Activated CD8-positive, alpha-beta T cell treated with anti-CD3 and anti-CD28 coated beads for 36 hours (primary cell): ENCODE measurements at regions not wholly inside any gene's neighbourhood (a gene's known extent, or its start where the extent isn't known, plus 50 kb on each side); places are given as distances from the start of the nearest gene placed in this dataset.

Source experiments
- ATAC-seq: fragments of 200-7000 bp; cut with Tn5 transposase; one replicate; pipeline ENCODE4 v1.10.0; 2021; ENCODE audit warnings: mild to moderate bottlenecking, moderate library complexity
- CTCF ChIA-PET: fragments of 350-600 bp; sonication (Branson Sonifier 250); formaldehyde crosslinking; loops from one replicate; lab custom pipeline; 2021; ENCODE audit warnings: antibody characterized with exemption; lab: Charles Lee
- POLR2A ChIA-PET: fragments of 350-600 bp; sonication (Branson Sonifier 250); formaldehyde crosslinking; loops from one replicate; lab custom pipeline; 2021; ENCODE audit warnings: antibody characterized with exemption; lab: Charles Lee
- DNase-seq: peaks from one replicate; pipeline ENCODE4 v3.0.0-alpha.2; 2020
- H3K27ac Mint-ChIP-seq: one replicate; pipeline ENCODE4 v1.8.0; 2021; ENCODE audit warnings: mild to moderate bottlenecking, mixed read lengths
- H3K27me3 Mint-ChIP-seq: one replicate; pipeline ENCODE4 v1.8.0; 2021; ENCODE audit warnings: mixed read lengths
- H3K36me3 Mint-ChIP-seq: one replicate; pipeline ENCODE4 v1.8.0; 2021; ENCODE audit warnings: low read depth, mixed read lengths
- H3K4me1 Mint-ChIP-seq: one replicate; pipeline ENCODE4 v1.8.0; 2021; ENCODE audit warnings: low read depth, mixed read lengths
- H3K4me3 Mint-ChIP-seq: one replicate; pipeline ENCODE4 v1.8.0; 2021; ENCODE audit warnings: mild to moderate bottlenecking, moderate library complexity, mixed read lengths
- H3K9me3 Mint-ChIP-seq: one replicate; pipeline ENCODE4 v1.8.0; 2021; ENCODE audit warnings: mixed read lengths
- CTCF ChIP-seq: fragments of 200-600 bp; IDR thresholded peaks from one replicate; pipeline ENCODE4 v1.8.0; 2022; ENCODE audit warnings: antibody characterized with exemption, mild to moderate bottlenecking
- intact Hi-C: fragments of 100-400 bp; cut with micrococcal nuclease; formaldehyde crosslinking; loops from one replicate; pipeline ENCODE4 v1.10.0; 2022

- H3K9me3 Mint-ChIP-seq = no peaks in the 10 kb centered on the region
- ATAC-seq (no peak), DNase-seq (peak; percentile 5)
- intact Hi-C loops = no loop called here
- ChIA-PET POLR2A (no interaction called here), CTCF (interaction anchor here (1.0 to 1.9 kb wide), 5 partner anchors 18 to 404 kb away, joined by 3 to 5 read pairs (median 3); no protein-coding TSS in a partner anchor)
- no peaks in the 10 kb centered on the region for H3K4me1 Mint-ChIP-seq
- H3K4me3 Mint-ChIP-seq = no peak overlapping the region
- TF ChIP-seq CTCF = peak; percentile 61
- H3K36me3 Mint-ChIP-seq = no peaks in the 10 kb centered on the region
- H3K27ac Mint-ChIP-seq = no peak overlapping the region
- peaks cover 5% of the 10 kb centered on the region for H3K27me3 Mint-ChIP-seq
Measured at GRCh38 chr16:19980632-19981265, 92.9 kb downstream of the GPR139 start.

- Mint-ChIP-seq H3K36me3 (no peaks in the 10 kb centered on the region), H3K9me3 (no peaks in the 10 kb centered on the region), H3K27ac (no peak overlapping the region), H3K4me1 (no peaks in the 10 kb centered on the region), H3K27me3 (peaks cover 5% of the 10 kb centered on the region), H3K4me3 (no peak overlapping the region)
- intact Hi-C loops = no loop called here
- CTCF ChIA-PET = interaction anchor here (0.7 to 1.9 kb wide), 3 partner anchors 72 to 321 kb away, joined by 3 to 5 read pairs (median 3); no protein-coding TSS in a partner anchor
- POLR2A ChIA-PET = no interaction called here
- no peak for ATAC-seq
- no peak for DNase-seq
- no peak for TF ChIP-seq CTCF
Measured at GRCh38 chr16:19979638-19980037, 94.1 kb downstream of the GPR139 start.

- POLR2A ChIA-PET = interaction anchor here (0.7 kb wide), 1 partner anchor 409 kb away, joined by 3 read pairs; no protein-coding TSS in a partner anchor
- Mint-ChIP-seq H3K4me1 (no peaks in the 10 kb centered on the region), H3K4me3 (no peak overlapping the region), H3K36me3 (no peaks in the 10 kb centered on the region), H3K27ac (no peak overlapping the region), H3K27me3 (no peaks in the 10 kb centered on the region), H3K9me3 (no peaks in the 10 kb centered on the region)
- TF ChIP-seq CTCF = no peak
- no peak for DNase-seq
- intact Hi-C loops = no loop called here
- CTCF ChIA-PET = no interaction called here
- ATAC-seq = no peak
Measured at GRCh38 chr16:19974607-19975006, 90.0 kb upstream of the GPRC5B start.

- ATAC-seq = no peak
- DNase-seq = no peak
- no peak for TF ChIP-seq CTCF
- Mint-ChIP-seq H3K9me3 (no peaks in the 10 kb centered on the region), H3K4me1 (no peaks in the 10 kb centered on the region), H3K27ac (no peak overlapping the region), H3K36me3 (no peaks in the 10 kb centered on the region), H3K4me3 (no peak overlapping the region), H3K27me3 (peaks cover 2% of the 10 kb centered on the region)
- ChIA-PET CTCF (no interaction called here), POLR2A (no interaction called here)
- intact Hi-C loops = no loop called here
Measured at GRCh38 chr16:19972111-19972510, 87.5 kb upstream of the GPRC5B start.

GRCh38 chr16:19968891-19969683 lies 84.4 kb upstream of the GPRC5B start:
- DNase-seq (no peak), ATAC-seq (no peak)
- Mint-ChIP-seq H3K4me1 (no peaks in the 10 kb centered on the region), H3K27me3 (peaks cover 5% of the 10 kb centered on the region), H3K36me3 (no peaks in the 10 kb centered on the region), H3K4me3 (no peak overlapping the region), H3K27ac (no peak overlapping the region), H3K9me3 (no peaks in the 10 kb centered on the region)
- TF ChIP-seq CTCF = no peak
- POLR2A ChIA-PET = no interaction called here
- CTCF ChIA-PET = no interaction called here
- intact Hi-C loops = no loop called here
